Liver (tissue), 8 donors: ENCODE measurements at regions not wholly inside any gene's neighbourhood (a gene's known extent, or its start where the extent isn't known, plus 50 kb on each side); places are given as distances from the start of the nearest gene placed in this dataset.

ENCODE experiments used
- DNase-seq: peaks from one replicate; pipeline ENCODE4 v3.0.0-alpha.2; 2017; ENCODE audit warnings: low spot score
- H3K27ac ChIP-seq, 2 donors: one replicate each; pipeline ENCODE4 v1.7.0; 2013; ENCODE audit warnings: inconsistent platforms in 2 of 2, low read length in 2 of 2, control low read depth in 1 of 2, low read depth in 1 of 2, mild to moderate bottlenecking in 1 of 2
- H3K27me3 ChIP-seq, 4 donors: one replicate each; pipeline versions ENCODE4 v1.6.1 to v1.7.0; 2013; ENCODE audit warnings: low read length in 3 of 4, inconsistent platforms in 1 of 4, mild to moderate bottlenecking in 1 of 4, moderate library complexity in 1 of 4; ENCODE audit not compliant: control insufficient read depth in 4 of 4, insufficient read depth in 4 of 4
- H3K36me3 ChIP-seq, 4 donors: one replicate each; pipeline versions ENCODE4 v1.6.1 to v1.7.0; 2013; ENCODE audit warnings: low read length in 3 of 4, mild to moderate bottlenecking in 3 of 4, low read depth in 1 of 4, moderate library complexity in 1 of 4; ENCODE audit not compliant: control insufficient read depth in 4 of 4, insufficient read depth in 3 of 4
- H3K4me1 ChIP-seq, 4 donors: one replicate each; pipeline versions ENCODE4 v1.6.1 to v1.7.0; 2013; ENCODE audit warnings: low read length in 3 of 4, mild to moderate bottlenecking in 3 of 4, moderate library complexity in 1 of 4; ENCODE audit not compliant: control insufficient read depth in 4 of 4, insufficient read depth in 4 of 4
- H3K4me3 ChIP-seq, 3 donors: one replicate each; pipeline versions ENCODE4 v1.6.1 to v1.7.0; 2013; ENCODE audit warnings: low read length in 3 of 3, control low read depth in 1 of 3, low read depth in 1 of 3, mild to moderate bottlenecking in 1 of 3
- H3K9ac ChIP-seq, 2 donors: one replicate each; pipeline ENCODE4 v1.7.0; 2013; ENCODE audit warnings: low read length in 2 of 2, mild to moderate bottlenecking in 2 of 2, moderate library complexity in 2 of 2, control low read depth in 1 of 2, low read depth in 1 of 2
- H3K9me3 ChIP-seq, 4 donors: one replicate each; pipeline versions ENCODE4 v1.6.1 to v1.7.0; 2013; ENCODE audit warnings: low read length in 3 of 4; ENCODE audit not compliant: control insufficient read depth in 4 of 4
- ATF3 ChIP-seq: IDR thresholded peaks from 2 replicates; pipeline ENCODE4 v1.6.1; 2016; ENCODE audit warnings: antibody characterized with exemption
- CTCF ChIP-seq: fragments of 150-350 bp; IDR thresholded peaks from 2 replicates; pipeline ENCODE4 v1.5.1; 2017; ENCODE audit warnings: improper control_type of control experiment, low read depth, low read length; ENCODE audit not compliant: missing input control
- EGR1 ChIP-seq, 2 donors: IDR thresholded peaks; 2 replicates each; pipeline ENCODE4 v1.6.1; 2016 to 2018; ENCODE audit warnings: antibody characterized with exemption in 2 of 2, low read depth in 2 of 2
- FOXA1 ChIP-seq: IDR thresholded peaks from 2 replicates; pipeline ENCODE4 v1.6.1; 2016; ENCODE audit warnings: antibody characterized with exemption
- FOXA2 ChIP-seq: IDR thresholded peaks from 2 replicates; pipeline ENCODE4 v1.6.1; 2016; ENCODE audit warnings: antibody characterized with exemption
- GABPA ChIP-seq, 2 donors: IDR thresholded peaks in 1 of 2; conservative IDR thresholded peaks in 1 of 2; 2 replicates each; pipeline ENCODE4 v1.6.1; 2016; ENCODE audit warnings: antibody characterized with exemption in 2 of 2, mild to moderate bottlenecking in 1 of 2, moderate library complexity in 1 of 2
- HNF4A ChIP-seq, 2 donors: conservative IDR thresholded peaks; 2 replicates each; pipeline ENCODE4 v1.6.1; 2016; ENCODE audit warnings: antibody characterized with exemption in 2 of 2, mild to moderate bottlenecking in 2 of 2
- HNF4G ChIP-seq: IDR thresholded peaks from 2 replicates; pipeline ENCODE4 v1.6.1; 2016; ENCODE audit warnings: antibody characterized with exemption
- JUND ChIP-seq, 2 donors: IDR thresholded peaks; 2 replicates each; pipeline ENCODE4 v1.6.1; 2016; ENCODE audit warnings: antibody characterized with exemption in 2 of 2
- MAX ChIP-seq: IDR thresholded peaks from 2 replicates; pipeline ENCODE4 v1.6.1; 2016; ENCODE audit warnings: antibody characterized with exemption
- NR2F2 ChIP-seq: IDR thresholded peaks from 2 replicates; pipeline ENCODE4 v1.6.1; 2016; ENCODE audit warnings: antibody characterized with exemption
- RAD21 ChIP-seq, 2 donors: IDR thresholded peaks; 2 replicates each; pipeline ENCODE4 v1.6.1; 2016; ENCODE audit warnings: antibody characterized with exemption in 2 of 2, mild to moderate bottlenecking in 2 of 2
- REST ChIP-seq: IDR thresholded peaks from 2 replicates; pipeline ENCODE4 v1.6.1; 2016; ENCODE audit warnings: antibody characterized with exemption, mild to moderate bottlenecking
- RXRA ChIP-seq, 2 donors: IDR thresholded peaks; 2 replicates each; pipeline ENCODE4 v1.6.1; 2017 to 2018; ENCODE audit warnings: antibody characterized with exemption in 2 of 2, mild to moderate bottlenecking in 1 of 2
- SP1 ChIP-seq: IDR thresholded peaks from 2 replicates; pipeline ENCODE4 v1.6.1; 2018; ENCODE audit warnings: antibody characterized with exemption, mild to moderate bottlenecking
- YY1 ChIP-seq: IDR thresholded peaks from 2 replicates; pipeline ENCODE4 v1.6.1; 2016; ENCODE audit warnings: antibody characterized with exemption, mild to moderate bottlenecking
- ZBTB33 ChIP-seq: IDR thresholded peaks from 2 replicates; pipeline ENCODE4 v1.6.1; 2016; ENCODE audit warnings: antibody characterized with exemption
- WGBS: extraction: QIAGEN DNeasy Blood & Tissue Kit; methylation state at CpG from one replicate; pipeline ENCODE4 v1.1.7; 2013; 5-methylcytosine and 5-hydroxymethylcytosine counted together
- donor health status: healthy.
- donor health status: healthy.
- donor health status: healthy.
- donor health status: healthy.
- donor health status: healthy.

- no peak for TF ChIP-seq ZBTB33
Measured at GRCh38 chr13:107554460-107554859, 660.9 kb downstream of the LIG4 start (continued).

GRCh38 chr13:107553838-107554237 is 661.5 kb downstream of the LIG4 start:
- DNase-seq = no peak
- Histone ChIP-seq H3K4me1 (no peaks in the 10 kb centered on the region), H3K9me3 (no peaks in the 10 kb centered on the region), H3K4me3 (no peak overlapping the region), H3K36me3 (no peaks in the 10 kb centered on the region), H3K9ac (no peak overlapping the region), H3K27me3 (no peaks in the 10 kb centered on the region), H3K27ac (no peak overlapping the region)
- WGBS = 76% methylated on average over 7 of the region's 7 CpGs
- TF ChIP-seq NR2F2 = no peak
- TF ChIP-seq JUND (IDR thresholded peaks at IDR 0.05) = no peak
- TF ChIP-seq SP1 = no peak
- TF ChIP-seq REST = no peak
- TF ChIP-seq CTCF = no peak
- TF ChIP-seq RAD21 (IDR thresholded peaks at IDR 0.05) = no peak
- no peak for TF ChIP-seq MAX
- TF ChIP-seq FOXA1 = no peak
- TF ChIP-seq HNF4G = no peak
- no peak for TF ChIP-seq GABPA (IDR thresholded peaks at IDR 0.05 in 1 of 2, conservative IDR thresholded peaks at IDR 0.05 in 1 of 2)
- TF ChIP-seq RXRA (IDR thresholded peaks at IDR 0.05) = no peak
- no peak for TF ChIP-seq FOXA2
- no peak for TF ChIP-seq ATF3
- TF ChIP-seq HNF4A (conservative IDR thresholded peaks at IDR 0.05) = no peak
- no peak for TF ChIP-seq ZBTB33
- no peak for TF ChIP-seq YY1
- no peak for TF ChIP-seq EGR1 (IDR thresholded peaks at IDR 0.05; ENCODE audit: low read depth in 2 of 2)
